Naive thymus-derived CD8-positive, alpha-beta T cell (primary cell): ENCODE measurements at regions not wholly inside any gene's neighbourhood (a gene's known extent, or its start where the extent isn't known, plus 50 kb on each side); places are given as distances from the start of the nearest gene placed in this dataset.
"Not testable (repeated sequence)": the region's sequence is repeated elsewhere in the genome, so short reads cannot be mapped to it uniquely, and the experiment has no call there.

Experiments used
- ATAC-seq, 2 donors: fragments of 150-1000 bp; cut with Tn5 transposase in 1 of 2; sonication (Bioruptor Pico), chemical (Tn5 transposase) in 1 of 2; 1 replicate in 1 of 2; 2 replicates in 1 of 2; pipeline ENCODE4 v1.10.0; 2021; ENCODE audit warnings: mild to moderate bottlenecking in 2 of 2, moderate library complexity in 2 of 2
- POLR2A ChIA-PET: fragments of 350-600 bp; sonication (Branson Sonifier 250); formaldehyde crosslinking; loops from one replicate; lab custom pipeline; 2021; ENCODE audit warnings: antibody characterized with exemption; lab: Charles Lee
- DNase-seq, 10 donors: peaks; one replicate each; pipeline versions ENCODE4 v3.0.0 to v3.0.0-alpha.2; 2020 to 2022
- H3K27ac Mint-ChIP-seq, 10 donors: one replicate each; pipeline ENCODE4 v1.8.0; 2020 to 2022; ENCODE audit warnings: mild to moderate bottlenecking in 10 of 10, mixed read lengths in 10 of 10, moderate library complexity in 4 of 10, inconsistent platforms in 1 of 10
- H3K27me3 Mint-ChIP-seq, 5 donors: one replicate each; pipeline ENCODE4 v1.8.0; 2021 to 2022; ENCODE audit warnings: mixed read lengths in 5 of 5
- H3K36me3 Mint-ChIP-seq, 3 donors: one replicate each; pipeline ENCODE4 v1.8.0; 2020 to 2022; ENCODE audit warnings: mixed read lengths in 3 of 3, mild to moderate bottlenecking in 2 of 3, inconsistent platforms in 1 of 3
- H3K4me1 Mint-ChIP-seq, 4 donors: one replicate each; pipeline ENCODE4 v1.8.0; 2021 to 2022; ENCODE audit warnings: mixed read lengths in 4 of 4
- H3K4me3 Mint-ChIP-seq, 10 donors: one replicate each; pipeline ENCODE4 v1.8.0; 2020 to 2022; ENCODE audit warnings: mild to moderate bottlenecking in 10 of 10, mixed read lengths in 10 of 10, moderate library complexity in 6 of 10, inconsistent platforms in 1 of 10
- H3K9me3 Mint-ChIP-seq, 9 donors: one replicate each; pipeline ENCODE4 v1.8.0; 2020 to 2022; ENCODE audit warnings: mixed read lengths in 9 of 9, mild to moderate bottlenecking in 3 of 9, inconsistent platforms in 1 of 9, moderate library complexity in 1 of 9

GRCh38 chr2:91549316-91549715 is 2857.8 kb downstream of the RPIA start:
- H3K36me3 Mint-ChIP-seq, ATAC-seq, H3K27me3 Mint-ChIP-seq, POLR2A ChIA-PET, H3K27ac Mint-ChIP-seq, H3K9me3 Mint-ChIP-seq, H3K4me3 Mint-ChIP-seq, H3K4me1 Mint-ChIP-seq: not testable (repeated sequence)
- DNase-seq: peak in 1 of 10 donors; percentile 30

- Mint-ChIP-seq H3K9me3 (peaks cover 12 to 36% (median 15%) of the 10 kb centered on the region in 9 donors), H3K36me3 (peaks cover 0 to 10% (median 0%) of the 10 kb centered on the region in 3 donors)
- H3K27me3 Mint-ChIP-seq, DNase-seq, H3K27ac Mint-ChIP-seq, POLR2A ChIA-PET, H3K4me1 Mint-ChIP-seq, ATAC-seq, H3K4me3 Mint-ChIP-seq: not testable (repeated sequence)
These were observed 2866.8 kb downstream of the RPIA start for GRCh38 chr2:91558234-91558633.

- H3K27ac Mint-ChIP-seq: peak overlapping the region in 1 of 10 donors; percentile 11
- H3K4me3 Mint-ChIP-seq, H3K27me3 Mint-ChIP-seq, H3K4me1 Mint-ChIP-seq, DNase-seq, ATAC-seq, POLR2A ChIA-PET: not testable (repeated sequence)
- peaks cover 0 to 10% (median 0%) of the 10 kb centered on the region in 3 donors for H3K36me3 Mint-ChIP-seq
- peaks cover 12 to 36% (median 15%) of the 10 kb centered on the region in 9 donors for H3K9me3 Mint-ChIP-seq
These were observed 2867.8 kb downstream of the RPIA start for GRCh38 chr2:91559269-91559668.

DNA sequence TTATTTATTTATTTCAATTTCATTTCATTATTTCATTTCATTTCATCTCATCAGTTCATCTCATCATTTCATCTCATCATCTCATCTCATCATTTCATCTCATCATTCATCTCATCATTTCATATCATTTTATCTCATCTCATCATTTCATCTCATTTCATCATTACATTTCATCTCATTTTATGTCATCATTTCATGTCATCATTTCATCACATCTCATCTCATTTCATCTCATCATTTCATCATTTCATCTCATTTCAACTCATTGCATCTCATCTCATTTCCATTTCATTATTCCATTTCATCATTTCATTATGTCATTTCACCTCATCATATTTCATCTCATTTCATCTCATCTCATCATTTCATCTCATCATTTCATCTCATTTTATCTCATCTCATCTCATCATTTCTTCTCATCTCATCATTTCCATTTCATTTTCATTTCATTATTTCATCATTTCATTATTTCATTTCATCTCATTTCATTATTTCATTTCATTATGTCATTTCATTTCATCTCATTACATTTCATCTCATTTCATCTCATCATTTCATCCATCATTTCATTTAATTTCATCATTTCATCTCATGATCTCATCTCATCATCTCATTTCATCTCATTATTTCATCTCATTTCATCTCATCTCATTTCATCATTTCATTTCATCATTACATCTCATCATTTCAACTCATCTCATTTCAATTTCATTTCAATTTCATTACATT is 2868.6 kb downstream of the RPIA start:
- H3K4me1 Mint-ChIP-seq, ATAC-seq, H3K27ac Mint-ChIP-seq, H3K27me3 Mint-ChIP-seq, POLR2A ChIA-PET, DNase-seq, H3K4me3 Mint-ChIP-seq: not testable (repeated sequence)
- H3K9me3 Mint-ChIP-seq: peaks cover 12 to 36% (median 15%) of the 10 kb centered on the region in 9 donors
- peaks cover 0 to 10% (median 0%) of the 10 kb centered on the region in 3 donors for H3K36me3 Mint-ChIP-seq

DNA sequence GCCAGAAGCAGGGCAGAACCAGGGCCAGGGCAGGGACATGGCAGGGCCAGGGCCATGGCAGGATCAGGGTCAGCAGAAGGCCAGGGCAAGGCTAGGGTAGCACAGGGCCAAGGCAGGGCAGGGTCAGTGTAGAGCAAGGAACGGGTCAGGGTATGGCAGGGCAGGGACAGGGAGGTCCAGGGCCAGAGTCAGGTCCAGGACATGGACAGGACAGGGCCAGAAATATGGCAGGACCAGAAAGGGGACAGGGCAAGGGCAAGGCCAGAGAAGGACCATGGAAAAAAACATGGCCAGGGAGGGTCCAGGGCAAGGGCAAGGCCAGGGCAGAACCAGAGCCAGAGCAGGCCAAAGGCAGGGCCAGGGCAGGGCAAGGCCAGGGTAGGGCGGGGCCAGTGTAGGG is 2870.7 kb downstream of the RPIA start:
- H3K27me3 Mint-ChIP-seq, POLR2A ChIA-PET, H3K4me3 Mint-ChIP-seq, H3K27ac Mint-ChIP-seq, DNase-seq, ATAC-seq, H3K4me1 Mint-ChIP-seq: not testable (repeated sequence)
- H3K36me3 Mint-ChIP-seq: peaks cover 0 to 10% (median 0%) of the 10 kb centered on the region in 3 donors
- peaks cover 12 to 36% (median 15%) of the 10 kb centered on the region in 9 donors for H3K9me3 Mint-ChIP-seq

GRCh38 chr2:91564700-91565099 is 2873.2 kb downstream of the RPIA start:
- H3K9me3 Mint-ChIP-seq: peaks cover 0 to 16% (median 9%) of the 10 kb centered on the region in 9 donors
- ATAC-seq, H3K27me3 Mint-ChIP-seq, H3K4me1 Mint-ChIP-seq, POLR2A ChIA-PET, H3K27ac Mint-ChIP-seq, DNase-seq, H3K4me3 Mint-ChIP-seq: not testable (repeated sequence)
- peaks cover 0 to 10% (median 0%) of the 10 kb centered on the region in 3 donors for H3K36me3 Mint-ChIP-seq

- H3K36me3 Mint-ChIP-seq, H3K27ac Mint-ChIP-seq, ATAC-seq, H3K9me3 Mint-ChIP-seq, DNase-seq, H3K27me3 Mint-ChIP-seq, POLR2A ChIA-PET, H3K4me1 Mint-ChIP-seq, H3K4me3 Mint-ChIP-seq: not testable (repeated sequence)
These were observed 2874.4 kb downstream of the RPIA start for GRCh38 chr2:91565689-91566430.

DNA sequence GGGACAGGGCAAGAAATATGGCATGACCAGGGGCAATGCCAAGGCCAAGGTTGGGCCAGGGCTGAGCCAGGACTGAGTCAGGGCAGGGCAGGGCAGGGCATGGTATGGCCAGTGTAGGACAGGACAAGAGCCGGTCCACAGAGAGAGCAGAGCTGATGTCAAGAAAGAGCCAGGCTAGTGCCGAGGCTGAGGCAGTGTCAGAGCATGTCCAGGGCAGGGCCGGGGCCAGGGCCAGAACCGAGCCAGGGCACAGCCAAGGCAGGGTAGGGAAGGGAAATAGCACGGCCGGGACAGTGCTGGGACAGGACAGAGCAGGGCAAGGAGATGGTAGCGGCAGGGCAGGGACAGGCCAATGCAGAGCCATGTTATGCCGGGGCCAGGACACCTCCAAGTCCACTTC is 2875.1 kb downstream of the RPIA start:
- H3K4me3 Mint-ChIP-seq, H3K9me3 Mint-ChIP-seq, ATAC-seq, H3K4me1 Mint-ChIP-seq, H3K36me3 Mint-ChIP-seq, H3K27ac Mint-ChIP-seq, DNase-seq, H3K27me3 Mint-ChIP-seq, POLR2A ChIA-PET: not testable (repeated sequence)

DNA sequence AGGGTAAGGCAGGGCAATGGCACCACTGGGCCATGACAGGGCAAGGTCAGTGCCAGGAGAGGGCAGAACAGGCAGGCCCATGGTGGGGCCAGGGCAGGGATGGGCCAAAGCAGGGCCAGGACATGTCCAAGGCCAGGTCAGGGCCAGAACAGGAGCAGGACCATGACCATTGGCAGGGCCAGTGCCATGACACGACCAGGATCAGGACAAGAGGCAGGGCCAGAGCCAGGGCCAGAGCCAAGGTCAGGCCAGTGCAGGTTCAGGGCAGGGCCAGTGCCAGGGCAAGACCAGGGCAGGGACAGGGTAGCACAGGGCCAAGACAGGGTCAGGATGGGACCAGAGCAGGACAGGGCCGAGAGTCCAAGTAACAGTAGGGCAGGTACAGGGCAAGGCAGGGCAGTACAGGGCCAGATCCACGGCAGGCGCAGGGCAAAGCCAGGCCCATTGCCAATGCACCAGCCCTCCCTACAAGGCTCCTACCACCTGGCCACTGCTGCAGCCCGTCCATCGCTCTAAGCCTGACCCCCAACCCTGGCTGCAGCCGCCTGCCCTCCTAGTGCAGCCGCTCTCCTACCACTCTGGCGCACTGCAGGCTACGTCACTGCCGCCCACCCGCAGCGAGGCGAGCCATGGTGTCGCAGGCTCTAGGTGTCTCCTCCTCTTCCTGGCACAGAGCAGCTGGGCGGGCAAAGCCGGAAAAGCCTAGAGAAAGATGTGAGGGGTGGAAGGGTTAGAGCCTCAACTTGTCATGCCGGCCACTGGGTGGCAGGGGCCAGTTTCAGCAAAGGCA is 2876.3 kb downstream of the RPIA start:
- H3K9me3 Mint-ChIP-seq, H3K4me1 Mint-ChIP-seq, H3K36me3 Mint-ChIP-seq, DNase-seq, H3K27me3 Mint-ChIP-seq, ATAC-seq, POLR2A ChIA-PET, H3K4me3 Mint-ChIP-seq, H3K27ac Mint-ChIP-seq: not testable (repeated sequence)

- POLR2A ChIA-PET, H3K27me3 Mint-ChIP-seq, H3K9me3 Mint-ChIP-seq, H3K4me3 Mint-ChIP-seq, DNase-seq, H3K36me3 Mint-ChIP-seq, ATAC-seq, H3K27ac Mint-ChIP-seq, H3K4me1 Mint-ChIP-seq: not testable (repeated sequence)
These were observed 2877.2 kb downstream of the RPIA start for GRCh38 chr2:91568391-91569338.

DNA sequence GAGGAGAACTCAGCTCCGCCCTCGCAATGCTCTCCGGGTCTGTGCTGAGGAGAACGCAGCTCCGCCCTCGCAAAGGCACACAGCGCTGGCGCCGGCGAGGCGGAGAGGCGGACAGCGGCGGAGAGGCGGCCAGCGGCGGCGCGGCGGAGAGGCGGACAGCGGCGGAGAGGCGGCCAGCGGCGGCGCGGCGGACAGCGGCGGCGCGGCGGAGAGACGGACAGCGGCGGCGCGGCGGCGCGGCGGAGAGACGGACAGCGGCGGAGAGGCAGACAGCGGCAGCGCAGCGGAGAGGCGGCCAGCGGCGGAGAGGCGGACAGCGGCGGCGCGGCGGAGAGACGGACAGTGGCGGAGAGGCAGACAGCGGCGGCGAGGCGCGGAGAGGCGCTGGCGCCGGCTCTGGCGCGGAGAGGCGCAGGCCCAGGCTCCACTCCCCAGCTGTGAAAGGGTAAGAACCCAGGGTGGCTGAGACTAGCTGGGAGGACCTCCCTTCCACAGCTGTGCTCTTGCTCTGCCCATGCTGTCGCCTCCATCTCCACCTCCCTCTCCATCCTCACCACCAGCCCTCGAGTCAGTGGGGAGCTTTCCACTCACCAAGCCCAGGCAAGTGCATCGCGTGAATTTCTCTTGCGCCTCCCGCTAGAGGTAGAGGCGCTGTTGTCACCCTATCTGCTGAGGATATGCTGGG is 2879.9 kb downstream of the RPIA start:
- peak in 1 of 10 donors; percentile 56 for DNase-seq
- ATAC-seq, POLR2A ChIA-PET: not testable (repeated sequence)

More for the DNA sequence above, 2879.9 kb downstream of the RPIA start:
- H3K27ac Mint-ChIP-seq, H3K27me3 Mint-ChIP-seq, H3K4me3 Mint-ChIP-seq, H3K9me3 Mint-ChIP-seq, H3K36me3 Mint-ChIP-seq, H3K4me1 Mint-ChIP-seq: not testable (repeated sequence)
